Sigmoid colon (tissue), 6 donors: ENCODE measurements at regions not wholly inside any gene's neighbourhood (a gene's known extent, or its start where the extent isn't known, plus 50 kb on each side); places are given as distances from the start of the nearest gene placed in this dataset.

Source experiments
- DNase-seq: peaks from one replicate; pipeline ENCODE4 v3.0.0-alpha.2; 2019
- H3K27ac ChIP-seq, 4 donors: fragments of 200-600 bp; sonication (generic); one replicate each; pipeline ENCODE4 v1.5.1; 2016 to 2019; ENCODE audit warnings: mild to moderate bottlenecking in 1 of 4
- H3K27me3 ChIP-seq, 3 donors: fragments of 200-600 bp; sonication (generic); one replicate each; pipeline ENCODE4 v1.5.1; 2019; ENCODE audit warnings: mild to moderate bottlenecking in 1 of 3
- H3K36me3 ChIP-seq, 4 donors: fragments of 200-600 bp; sonication (generic); one replicate each; pipeline ENCODE4 v1.5.1; 2016 to 2019
- H3K4me1 ChIP-seq, 4 donors: fragments of 200-600 bp; sonication (generic); one replicate each; pipeline ENCODE4 v1.5.1; 2017 to 2019
- H3K4me3 ChIP-seq, 4 donors: fragments of 200-600 bp; sonication (generic); one replicate each; pipeline ENCODE4 v1.5.1; 2017 to 2019; ENCODE audit warnings: mild to moderate bottlenecking in 2 of 4, moderate library complexity in 1 of 4
- H3K9me3 ChIP-seq, 4 donors: fragments of 200-600 bp in 3 of 4; sonication (generic) in 3 of 4; one replicate each; pipeline versions ENCODE4 v1.5.1 to v1.6.1; 2013 to 2019
- CTCF ChIP-seq, 4 experiments: fragments of 450-650 bp in 3 of 4; fragments of 200-600 bp in 1 of 4; IDR thresholded peaks; one replicate each; pipeline ENCODE4 v1.5.1; 2016 to 2019; ENCODE audit warnings: antibody characterized with exemption in 4 of 4, mild to moderate bottlenecking in 3 of 4, moderate library complexity in 2 of 4
- EP300 ChIP-seq, 4 donors: sonication (generic); formaldehyde crosslinking; IDR thresholded peaks; one replicate each; pipeline ENCODE4 v1.6.1; 2017; ENCODE audit warnings: antibody characterized with exemption in 4 of 4
- POLR2A ChIP-seq, 2 donors: fragments of 450-650 bp; IDR thresholded peaks; one replicate each; pipeline ENCODE4 v1.6.1; 2016; ENCODE audit warnings: antibody characterized with exemption in 2 of 2, mild to moderate bottlenecking in 2 of 2, moderate library complexity in 2 of 2
- POLR2AphosphoS5 ChIP-seq, 4 donors: sonication (generic); formaldehyde crosslinking; IDR thresholded peaks; one replicate each; pipeline ENCODE4 v1.6.1; 2017; ENCODE audit warnings: antibody characterized with exemption in 4 of 4
- WGBS, 2 donors: extraction: QIAGEN DNeasy Blood & Tissue Kit; methylation state at CpG; one replicate each; pipeline ENCODE4 v1.1.7; 2013; 5-methylcytosine and 5-hydroxymethylcytosine counted together
- intact Hi-C: fragments of 100-400 bp; cut with DNase I; formaldehyde crosslinking; loops from one replicate; pipeline ENCODE4 v1.15.1; 2023
- donor health status: healthy with polysubstance abuse.
- donor health status: healthy.

DNA sequence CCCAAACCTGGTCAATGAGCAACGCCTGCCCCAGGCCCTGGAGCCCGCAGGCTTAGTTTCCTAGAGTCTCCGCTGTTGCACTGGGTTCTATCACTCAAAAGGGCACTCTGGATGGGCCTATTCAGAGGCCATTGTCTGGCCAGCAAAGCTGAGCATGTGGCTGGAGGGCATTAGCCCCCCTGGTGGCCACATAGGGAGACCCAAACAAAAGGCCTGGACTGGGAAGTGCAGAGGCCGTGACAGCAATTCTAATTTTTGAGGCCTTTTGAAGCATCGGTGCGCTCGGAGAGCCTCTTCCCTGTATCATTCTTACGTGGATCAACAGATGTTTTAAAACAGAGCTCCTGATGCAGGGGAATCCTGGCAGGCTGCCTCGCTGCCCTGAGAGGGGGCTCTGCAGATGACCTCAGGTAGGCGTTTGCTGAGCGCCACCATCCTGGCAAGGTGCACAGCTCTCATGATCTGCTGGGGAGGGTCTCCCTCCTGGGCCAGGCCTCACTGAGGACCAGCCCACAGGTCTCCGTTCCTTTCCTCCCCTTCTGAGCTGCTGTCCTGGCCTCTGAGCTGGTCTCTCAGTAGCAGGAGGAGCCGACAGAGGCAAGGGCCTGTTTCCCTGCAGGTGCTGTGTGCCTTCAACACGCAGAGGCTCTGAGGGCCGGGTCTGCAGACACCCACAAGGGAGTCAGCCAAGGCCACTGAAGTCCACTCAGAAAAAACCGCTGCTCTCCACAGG, 190.5 kb downstream of the URI1 start:
- TF ChIP-seq EP300 (IDR thresholded peaks at IDR 0.05) (no peak), POLR2AphosphoS5 (IDR thresholded peaks at IDR 0.05) (no peak), POLR2A (IDR thresholded peaks at IDR 0.05) (no peak), CTCF (IDR thresholded peaks at IDR 0.05) (no peak)
- no peaks in the 10 kb centered on the region for H3K9me3 ChIP-seq
- no peak overlapping the region for H3K4me3 ChIP-seq
- WGBS, 2 donors: 93 to 94% methylated on average over 16 of the region's 16 CpGs
- H3K27me3 ChIP-seq: no peaks in the 10 kb centered on the region
- H3K27ac ChIP-seq: no peak overlapping the region
- intact Hi-C loops: no loop called here
- no peak for DNase-seq
- no peaks in the 10 kb centered on the region for H3K36me3 ChIP-seq
- H3K4me1 ChIP-seq: no peaks in the 10 kb centered on the region

DNA sequence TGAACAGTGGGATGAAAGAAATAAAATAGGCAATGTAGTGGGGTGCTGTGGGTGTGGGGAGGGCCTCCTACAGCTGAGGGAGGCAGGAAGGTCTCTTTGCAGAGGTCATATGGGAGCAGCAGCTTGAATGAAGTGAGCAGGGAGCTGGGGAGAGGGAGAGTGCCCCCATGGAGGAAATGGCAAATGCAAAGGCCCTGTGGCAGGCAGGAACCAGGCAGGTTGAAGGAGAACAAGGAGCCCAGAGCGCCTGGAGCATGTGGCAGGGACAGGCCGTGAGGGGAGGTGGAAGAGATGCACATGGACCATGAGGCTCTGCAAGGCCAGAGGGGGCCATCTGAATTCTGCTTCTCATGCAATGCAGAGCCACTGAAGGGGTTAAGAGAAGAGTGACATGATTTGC, 191.8 kb downstream of the URI1 start:
- no peak overlapping the region for H3K27ac ChIP-seq
- no peaks in the 10 kb centered on the region for H3K36me3 ChIP-seq

DNA sequence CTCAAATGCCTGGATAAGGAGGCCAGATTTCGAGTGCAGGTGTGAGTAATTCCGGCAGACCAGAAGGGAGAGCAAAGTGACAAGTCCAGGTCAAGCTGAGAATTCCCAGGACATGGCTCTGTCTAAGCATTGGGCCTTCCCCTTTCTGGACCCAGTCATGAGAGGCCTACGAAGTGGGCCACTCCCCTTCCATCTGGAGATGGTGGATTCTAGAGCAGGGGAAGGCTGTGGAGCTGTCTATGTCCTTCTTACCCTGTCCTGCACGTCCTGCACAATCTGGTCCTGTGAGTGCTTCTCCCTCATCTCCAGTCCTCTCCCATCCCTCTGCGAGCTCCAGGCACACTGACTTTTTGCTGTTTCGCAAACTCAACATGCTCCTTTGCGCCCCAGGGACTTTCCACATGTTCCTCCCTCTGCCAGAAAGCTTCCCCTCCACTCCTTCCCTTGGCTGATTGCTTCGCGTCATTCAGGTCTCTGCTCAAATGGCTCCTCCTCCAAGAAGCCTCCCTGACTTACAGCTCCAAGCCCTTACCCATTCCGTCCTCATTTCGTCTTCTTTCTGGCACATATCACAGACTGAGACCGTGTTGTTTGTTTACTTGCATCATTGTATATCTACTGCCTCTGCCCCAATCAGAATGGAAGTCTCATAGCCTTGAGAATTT, 193.2 kb downstream of the URI1 start:
- Histone ChIP-seq H3K27me3 (no peaks in the 10 kb centered on the region), H3K36me3 (no peaks in the 10 kb centered on the region), H3K4me1 (no peaks in the 10 kb centered on the region), H3K9me3 (no peaks in the 10 kb centered on the region), H3K27ac (no peak overlapping the region), H3K4me3 (no peak overlapping the region)
- TF ChIP-seq EP300 (IDR thresholded peaks at IDR 0.05): no peak
- intact Hi-C loops: no loop called here
- 77 to 79% methylated on average over 12 of the region's 12 CpGs for WGBS, 2 donors
- DNase-seq: no peak

More for the DNA sequence above, 191.8 kb downstream of the URI1 start:
- intact Hi-C loops: no loop called here
- 84 to 94% methylated on average over 2 of the region's 2 CpGs for WGBS, 2 donors
- Histone ChIP-seq H3K4me3 (no peak overlapping the region), H3K9me3 (no peaks in the 10 kb centered on the region), H3K27me3 (no peaks in the 10 kb centered on the region), H3K4me1 (no peaks in the 10 kb centered on the region)
- no peak for TF ChIP-seq POLR2AphosphoS5 (IDR thresholded peaks at IDR 0.05)
- TF ChIP-seq POLR2A (IDR thresholded peaks at IDR 0.05): no peak
- no peak for TF ChIP-seq EP300 (IDR thresholded peaks at IDR 0.05)
- TF ChIP-seq CTCF (IDR thresholded peaks at IDR 0.05): no peak
- no peak for DNase-seq

DNA sequence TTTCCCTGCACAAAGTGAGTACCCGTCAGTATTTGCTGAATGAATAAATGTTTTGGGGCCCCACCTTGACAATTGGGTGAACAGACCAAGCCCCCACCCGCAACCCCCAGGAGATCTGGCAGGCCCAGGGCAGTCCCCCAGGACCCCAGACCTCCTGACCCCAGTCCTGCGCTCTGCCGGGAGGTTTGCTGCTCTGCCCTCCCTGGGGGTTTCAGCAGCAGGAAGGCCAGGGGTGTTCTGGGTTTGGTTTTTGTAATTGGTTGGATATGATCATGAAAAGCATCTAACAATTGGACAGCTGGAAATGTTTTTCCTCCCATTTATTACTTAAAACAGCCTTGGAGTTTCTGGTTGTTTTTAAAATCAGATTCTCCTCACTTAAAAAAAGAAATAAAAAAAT, 193.8 kb downstream of the URI1 start:
- 89% methylated on average over 4 of the region's 4 CpGs for WGBS, 2 donors
- DNase-seq: no peak
- intact Hi-C loops: no loop called here

More for the DNA sequence above, 193.8 kb downstream of the URI1 start:
- Histone ChIP-seq H3K9me3 (no peaks in the 10 kb centered on the region), H3K27ac (no peak overlapping the region), H3K36me3 (no peaks in the 10 kb centered on the region), H3K4me1 (no peaks in the 10 kb centered on the region), H3K4me3 (no peak overlapping the region), H3K27me3 (no peaks in the 10 kb centered on the region)
- no peak for TF ChIP-seq EP300 (IDR thresholded peaks at IDR 0.05)
- TF ChIP-seq POLR2AphosphoS5 (IDR thresholded peaks at IDR 0.05): no peak
- TF ChIP-seq POLR2A (IDR thresholded peaks at IDR 0.05): no peak
- TF ChIP-seq CTCF (IDR thresholded peaks at IDR 0.05): no peak
